NCI-H1048 (cell line): ENCODE measurements at regions not wholly inside any gene's neighbourhood (a gene's known extent, or its start where the extent isn't known, plus 50 kb on each side); places are given as distances from the start of the nearest gene placed in this dataset.

Experiments used
- DNase-seq: peaks from one replicate; lab custom pipeline; 2025; lab: John Stamatoyannopoulos, UW

DNA sequence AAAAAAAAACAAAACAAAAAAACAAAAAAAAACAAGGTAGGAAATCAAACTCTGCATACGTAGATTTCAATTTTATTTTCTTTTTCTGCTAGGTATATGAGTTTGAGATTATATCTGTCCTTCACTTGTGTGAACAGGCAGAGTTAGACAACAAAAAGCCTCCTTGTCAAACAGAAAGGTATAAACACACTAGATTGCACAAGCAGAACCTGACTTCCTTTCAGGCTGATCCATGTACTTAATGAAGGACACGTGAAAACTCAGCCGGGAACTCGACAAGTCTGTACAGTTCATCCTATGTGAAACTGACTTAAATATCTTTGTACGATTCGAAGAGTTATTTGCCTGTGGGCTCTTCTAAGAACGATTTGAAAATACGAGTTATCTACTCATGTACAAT, 254.1 kb downstream of the ARL4A start:
- no peak for DNase-seq

DNA sequence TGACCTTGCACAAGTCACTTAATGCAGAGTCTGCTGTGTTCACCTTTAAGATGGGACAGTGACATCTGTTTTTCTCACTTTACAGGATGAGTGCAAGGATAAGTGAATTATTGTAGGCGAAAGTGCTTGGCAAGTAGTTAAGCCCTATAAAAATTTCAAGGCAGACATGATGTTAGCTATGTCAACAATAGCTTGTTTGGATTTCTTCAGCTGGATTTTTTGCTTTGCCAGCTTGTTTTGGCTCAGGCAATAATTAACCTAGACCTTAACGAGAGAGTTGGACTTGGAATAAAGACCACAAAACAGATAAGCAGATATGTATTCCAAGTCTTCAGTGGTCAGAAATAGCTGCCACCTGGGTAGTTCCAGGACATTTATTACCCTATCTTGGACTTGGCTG, 255.2 kb downstream of the ARL4A start:
- DNase-seq = no peak

GRCh38 chr7:12943781-12944180, 256.3 kb downstream of the ARL4A start:
- no peak for DNase-seq

GRCh38 chr7:12945901-12946300, 258.5 kb downstream of the ARL4A start:
- peak; percentile 20 for DNase-seq

- no peak for DNase-seq
Observed at GRCh38 chr7:12947465-12947864, 260.0 kb downstream of the ARL4A start.

DNA sequence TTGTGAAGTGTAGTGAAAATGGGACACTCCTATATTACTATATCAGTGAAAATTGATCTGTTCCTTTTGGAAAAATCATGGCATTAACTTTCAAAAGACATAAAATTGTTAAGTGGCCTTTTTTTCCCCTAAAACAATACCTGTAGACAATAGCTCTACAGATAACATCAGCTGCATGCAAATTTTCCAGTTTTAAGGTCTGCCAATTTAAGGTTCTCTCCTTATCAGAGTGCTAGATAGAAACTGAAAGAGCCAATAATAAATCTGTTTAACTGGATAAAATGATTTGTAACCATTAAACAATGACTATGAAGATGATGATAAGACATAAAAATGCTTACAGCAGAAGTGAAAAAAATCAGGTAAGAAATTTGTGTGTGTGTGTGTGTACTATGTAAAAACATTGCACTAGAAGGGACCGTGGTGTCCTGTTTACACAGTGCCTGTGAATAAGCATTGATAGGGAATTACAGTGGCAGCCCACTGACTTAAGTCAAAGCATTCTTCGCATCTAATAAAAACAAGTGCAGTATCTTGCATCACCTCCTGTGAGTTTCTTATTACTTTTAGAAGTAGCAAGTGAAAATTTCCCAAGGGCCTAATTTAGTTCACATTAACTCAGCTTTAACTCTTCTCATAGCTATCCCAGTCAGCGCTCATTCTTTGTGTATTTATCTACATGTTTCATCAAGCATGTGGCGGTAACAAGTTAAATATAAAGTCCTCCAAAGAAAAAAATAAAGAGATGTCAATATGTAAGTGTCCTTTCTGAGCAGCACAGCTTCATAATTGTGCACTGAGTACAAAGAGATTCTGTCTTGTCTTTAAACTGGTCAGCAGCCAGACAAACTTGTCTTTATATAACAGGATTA, 261.9 kb downstream of the ARL4A start:
- DNase-seq = no peak

DNA sequence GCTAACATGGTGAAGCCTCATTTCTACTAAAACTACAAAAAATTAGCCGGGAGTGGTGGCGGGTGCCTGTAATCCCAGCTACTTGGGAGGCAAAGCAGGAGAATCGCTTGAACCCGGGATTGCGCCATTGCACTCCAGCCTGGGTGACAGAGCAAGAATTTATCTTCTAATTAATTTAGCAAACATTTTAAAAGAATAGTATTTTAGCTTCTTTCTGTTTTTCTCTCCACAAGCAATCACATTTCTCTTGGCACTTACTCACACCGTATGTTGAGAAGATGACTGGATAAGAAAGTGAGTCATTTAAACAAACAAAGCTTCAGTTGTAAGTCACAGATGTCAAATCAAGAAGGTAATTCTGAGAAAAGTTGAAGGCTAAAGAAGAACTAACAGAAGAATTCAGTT, 264.0 kb downstream of the ARL4A start:
- DNase-seq = no peak

GRCh38 chr7:12954380-12955033, 267.1 kb downstream of the ARL4A start:
- no peak for DNase-seq

DNA sequence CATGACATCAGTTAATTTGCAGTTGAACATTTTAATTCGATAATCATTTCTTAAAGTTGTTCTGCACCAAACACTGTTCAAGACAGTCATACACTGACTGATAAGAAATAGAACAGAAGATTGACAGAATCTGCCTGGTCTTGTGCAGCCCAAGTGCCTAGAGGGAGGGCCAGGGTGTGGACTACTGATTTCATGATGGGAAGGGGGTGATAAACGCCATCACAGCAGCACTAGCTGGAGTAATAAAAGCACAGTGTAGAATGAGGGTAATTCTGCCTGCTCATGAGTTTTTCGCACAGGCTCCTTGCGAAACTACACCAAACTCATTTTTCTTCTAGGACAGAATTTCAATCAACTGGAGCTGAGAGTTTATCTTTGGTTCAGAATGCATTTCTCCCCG, 270.1 kb downstream of the ARL4A start:
- no peak for DNase-seq

DNA sequence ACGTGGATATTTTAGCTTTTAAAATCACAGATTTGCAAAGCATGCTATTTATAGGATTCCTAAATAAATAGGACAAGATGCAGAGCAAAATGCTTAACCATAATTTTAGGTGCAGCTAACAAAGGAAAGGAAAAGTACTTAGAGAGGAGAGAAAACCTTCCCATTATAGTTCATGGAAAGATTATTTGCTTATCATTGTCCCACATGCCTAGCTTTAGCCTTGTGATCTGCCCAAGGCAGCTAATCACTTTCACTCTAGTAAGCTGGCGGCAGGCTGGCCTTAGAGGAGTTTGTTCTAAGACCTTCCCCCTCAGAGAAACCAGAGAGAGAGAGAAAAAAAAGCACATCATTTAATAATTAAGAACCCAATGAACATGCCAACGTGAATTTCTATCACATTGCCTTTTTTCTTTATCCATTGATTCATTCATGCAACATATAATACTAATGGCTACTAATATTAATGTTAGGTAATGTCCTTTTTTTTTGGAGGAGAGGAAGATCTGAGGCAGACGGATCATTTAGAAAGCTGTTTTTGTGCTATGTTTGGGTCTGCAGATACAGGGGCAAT, 274.6 kb downstream of the ARL4A start:
- no peak for DNase-seq

DNA sequence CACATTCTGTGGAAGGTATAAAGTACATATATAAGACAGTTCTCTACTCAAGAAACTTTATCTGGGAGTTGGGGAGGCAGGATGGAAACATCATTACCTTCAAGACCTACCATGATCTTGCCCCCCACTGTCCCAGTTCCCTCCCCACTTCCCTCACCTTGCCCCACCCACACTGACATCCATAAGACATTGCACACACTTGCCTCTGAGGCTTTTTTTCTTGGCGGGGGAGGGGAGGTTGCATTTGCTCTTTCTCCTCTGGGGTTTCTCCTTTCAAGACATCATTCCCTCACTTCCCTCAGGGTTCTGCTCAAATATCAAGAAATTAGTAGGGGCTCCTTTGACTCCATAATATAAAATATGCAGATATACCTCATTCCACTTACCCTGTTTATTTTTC, 276.0 kb downstream of the ARL4A start:
- DNase-seq = no peak

DNA sequence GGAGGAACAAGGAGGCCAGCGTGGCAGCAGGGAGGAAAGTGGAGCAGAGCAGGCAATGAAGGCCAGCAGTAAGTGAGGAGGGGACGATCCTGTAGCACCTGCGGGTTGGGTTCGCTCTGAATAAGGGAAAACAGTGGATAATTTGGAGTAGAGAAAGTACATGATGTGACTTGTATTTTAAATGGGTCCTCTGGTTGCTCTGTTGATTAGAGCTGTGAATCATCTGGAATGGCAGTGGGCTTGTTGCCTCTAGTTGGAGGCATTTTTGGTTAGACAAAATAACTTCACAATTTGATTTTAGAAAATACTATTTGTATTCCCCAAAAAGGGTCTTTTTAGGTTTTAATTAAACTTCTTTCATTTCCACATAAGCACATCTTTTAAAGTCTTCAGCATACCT, 277.4 kb downstream of the ARL4A start:
- no peak for DNase-seq

GRCh38 chr7:12965767-12966166, 278.3 kb downstream of the ARL4A start:
- DNase-seq = no peak

GRCh38 chr7:12967322-12967721, 279.9 kb downstream of the ARL4A start:
- no peak for DNase-seq

GRCh38 chr7:12968836-12969422, 281.5 kb downstream of the ARL4A start:
- no peak for DNase-seq

- DNase-seq = no peak
Observed at GRCh38 chr7:12970626-12971025, 283.2 kb downstream of the ARL4A start.

DNA sequence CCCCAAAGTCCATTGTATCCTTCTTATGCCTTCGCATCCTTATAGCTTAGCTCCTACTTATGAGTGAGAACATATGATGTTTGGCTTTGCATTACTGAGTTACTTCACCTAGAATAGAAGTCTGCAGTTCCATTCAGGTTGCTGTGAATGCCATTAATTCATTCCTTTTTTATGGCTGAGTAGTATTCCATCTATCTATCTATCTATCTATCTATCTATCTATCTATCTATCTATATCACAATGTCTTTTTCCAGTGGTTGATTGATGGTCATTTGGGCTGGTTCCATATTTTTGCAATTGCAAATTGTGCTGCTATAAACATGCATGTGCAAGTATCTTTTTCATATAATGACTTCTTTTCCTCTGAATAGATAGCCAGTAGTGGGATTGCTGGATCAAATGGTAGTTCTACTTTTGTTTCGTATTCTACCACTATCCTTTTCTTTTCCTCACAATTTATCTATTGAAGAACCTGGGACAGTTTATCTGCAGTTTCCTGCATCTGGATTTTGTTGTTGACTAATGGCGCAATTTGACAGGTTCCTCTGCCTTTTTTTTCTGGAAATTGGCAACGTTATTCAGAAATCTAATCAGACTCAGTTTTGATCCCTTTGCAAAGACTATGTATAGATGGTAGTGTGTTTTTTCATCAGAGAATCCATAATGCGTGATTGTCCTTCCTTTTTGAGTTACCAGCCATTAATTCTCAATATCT, 287.2 kb downstream of the ARL4A start:
- no peak for DNase-seq

GRCh38 chr7:12975412-12975811, 288.0 kb downstream of the ARL4A start:
- no peak for DNase-seq

DNA sequence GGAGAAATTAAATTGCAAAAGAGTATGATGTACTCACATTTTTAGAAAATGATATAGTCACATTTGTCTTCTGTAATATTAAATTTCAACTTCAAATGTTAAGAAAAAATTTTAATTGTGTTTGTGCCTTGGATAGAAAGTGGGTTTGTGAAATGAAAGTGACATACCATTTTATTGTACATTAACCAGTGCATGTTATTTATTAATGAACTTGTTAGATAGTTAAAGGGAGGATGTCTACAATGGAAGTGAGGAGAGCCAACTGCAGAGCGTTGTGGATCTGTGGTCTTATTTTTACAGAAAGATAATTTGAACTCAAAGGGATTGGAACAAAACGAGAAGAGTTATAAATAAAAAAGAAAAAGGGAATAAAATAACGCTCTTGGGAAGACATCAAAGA, 291.7 kb downstream of the ARL4A start:
- DNase-seq = no peak

- no peak for DNase-seq
Observed at GRCh38 chr7:12982178-12982577, 294.7 kb downstream of the ARL4A start.

DNA sequence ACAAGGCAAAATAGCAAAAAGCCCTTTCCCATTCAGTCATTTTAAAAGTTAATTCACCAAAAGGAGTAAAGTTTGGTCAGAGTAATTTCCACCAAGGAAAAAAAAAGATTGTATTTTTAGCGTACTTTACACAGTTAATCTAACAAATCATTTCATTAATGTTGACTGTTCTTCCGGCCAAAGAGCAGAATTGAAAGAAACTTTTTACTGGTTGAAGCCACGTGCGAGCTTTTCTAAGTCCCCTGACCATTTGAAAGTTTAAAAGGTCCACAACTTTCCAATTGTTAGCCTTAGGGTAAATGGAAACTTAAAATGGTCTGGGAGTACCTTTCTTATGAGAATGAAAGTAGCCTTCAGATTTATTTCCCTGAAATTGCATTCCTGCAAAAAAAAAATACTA, 296.7 kb downstream of the ARL4A start:
- DNase-seq = no peak

DNA sequence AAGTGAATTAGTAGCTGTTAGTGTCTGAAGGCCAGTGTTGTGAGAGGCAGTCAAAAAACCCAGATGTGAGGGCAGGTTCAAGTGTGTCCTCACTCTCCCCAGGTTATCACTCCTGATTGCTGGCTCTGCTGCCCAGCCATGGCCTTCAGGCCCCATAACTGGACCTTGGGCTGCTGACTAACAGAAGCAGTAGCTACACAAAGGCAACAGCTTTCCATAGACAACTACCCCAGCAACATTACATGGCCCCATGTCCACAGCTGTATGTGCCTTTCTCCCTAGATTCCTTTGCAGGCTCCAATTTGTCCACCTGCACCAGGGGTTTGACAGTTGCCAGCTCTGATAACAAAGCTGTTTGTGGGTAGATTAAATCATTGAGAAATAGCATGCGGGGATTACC, 297.8 kb downstream of the ARL4A start:
- no peak for DNase-seq
